Endothelial cell of umbilical vein (primary cell): ENCODE measurements at regions not wholly inside any gene's neighbourhood (a gene's known extent, or its start where the extent isn't known, plus 50 kb on each side); places are given as distances from the start of the nearest gene placed in this dataset.

Experiments
- BruUV-seq: library from RNA; stranded (reverse); fragments of 400-500 nt; replicated peaks from 2 replicates; lab custom pipeline; 2021; lab: Mats Ljungman, UMichigan
- CTCF ChIA-PET: fragments of 300-600, 350-600 bp; sonication (Branson Sonifier 250); formaldehyde crosslinking; loops from one replicate; lab custom pipeline; 2021; ENCODE audit warnings: antibody characterized with exemption, inconsistent platforms; lab: Charles Lee
- POLR2A ChIA-PET: fragments of 300-600, 350-600 bp; sonication (Branson Sonifier 250); formaldehyde crosslinking; loops from one replicate; lab custom pipeline; 2021; ENCODE audit warnings: antibody characterized with exemption, inconsistent platforms; lab: Charles Lee
- DNase-seq: peaks from one replicate; pipeline ENCODE4 v3.0.0-alpha.2; 2011; ENCODE audit warnings: low read depth, low spot score
- FAIRE-seq: peaks from 2 replicates; lab custom pipeline; 2011; peaks lifted over from hg19 to GRCh38; lab: Jason Lieb, UNC
- H2AFZ ChIP-seq: 2 replicates; pipeline ENCODE4 v1.6.0; 2012; ENCODE audit warnings: low read depth, low read length, control low read depth, inconsistent platforms
- H3K27ac ChIP-seq: 2 replicates; pipeline ENCODE4 v1.5.1; 2011; ENCODE audit warnings: low read depth, mild to moderate bottlenecking, control low read depth, low read length, moderate library complexity; ENCODE audit not compliant: insufficient read depth
- H3K27me3 ChIP-seq, 2 experiments: 2 replicates each; pipeline versions ENCODE4 v1.6.0 to v1.6.1; 2011; ENCODE audit warnings: low read length in 2 of 2, mixed read lengths in 1 of 2; ENCODE audit not compliant: control insufficient read depth in 2 of 2, insufficient read depth in 2 of 2
- H3K36me3 ChIP-seq, 2 experiments: 2 replicates in 1 of 2; 3 replicates in 1 of 2; pipeline ENCODE4 v1.5.1; 2011; ENCODE audit warnings: low read length in 2 of 2, mild to moderate bottlenecking in 1 of 2, moderate library complexity in 1 of 2; ENCODE audit not compliant: control insufficient read depth in 2 of 2, insufficient read depth in 2 of 2; ENCODE audit errors: extremely low read depth in 1 of 2
- H3K4me1 ChIP-seq: 3 replicates; pipeline ENCODE4 v1.5.1; 2011; ENCODE audit warnings: mild to moderate bottlenecking, low read length; ENCODE audit not compliant: control insufficient read depth, insufficient read depth; ENCODE audit errors: extremely low read depth
- H3K4me2 ChIP-seq: 2 replicates; pipeline ENCODE4 v1.6.1; 2011; ENCODE audit warnings: low read length, control low read depth, mixed read lengths; ENCODE audit not compliant: insufficient read depth
- H3K4me3 ChIP-seq, 3 experiments: fragments of 200-600 bp in 1 of 3; sonication (generic), shearing (Covaris generic) in 1 of 3; replicated peaks in 1 of 3; 2 replicates each; pipeline ENCODE4 v1.5.1; 2011 to 2016; ENCODE audit warnings: control low read depth in 3 of 3, low read length in 3 of 3, mild to moderate bottlenecking in 2 of 3, inconsistent platforms in 1 of 3, low read depth in 1 of 3, moderate library complexity in 1 of 3; ENCODE audit not compliant: insufficient read depth in 1 of 3
- H3K79me2 ChIP-seq: 2 replicates; pipeline ENCODE4 v1.6.0; 2012; ENCODE audit warnings: low read length, inconsistent platforms; ENCODE audit not compliant: control insufficient read depth, insufficient read depth
- H3K9ac ChIP-seq: replicated peaks from 2 replicates; pipeline ENCODE3; 2011; ENCODE audit warnings: low read length, control low read depth; ENCODE audit not compliant: insufficient read depth; ENCODE audit errors: extremely low read depth
- H3K9me1 ChIP-seq: replicated peaks from 3 replicates; pipeline ENCODE4 v1.6.0; 2011; ENCODE audit warnings: mild to moderate bottlenecking, low read length; ENCODE audit not compliant: control insufficient read depth, insufficient read depth; ENCODE audit errors: extremely low read depth
- H3K9me3 ChIP-seq: replicated peaks from 2 replicates; pipeline ENCODE4 v1.5.1; 2012; ENCODE audit warnings: low read length, inconsistent platforms; ENCODE audit not compliant: control insufficient read depth, insufficient read depth
- H4K20me1 ChIP-seq: replicated peaks from 2 replicates; pipeline ENCODE3; 2011; ENCODE audit warnings: mild to moderate bottlenecking, low read length; ENCODE audit not compliant: control insufficient read depth, insufficient read depth; ENCODE audit errors: extremely low read depth
- EZH2 ChIP-seq: IDR thresholded peaks from 2 replicates; pipeline ENCODE4 v1.6.1; 2012; ENCODE audit warnings: borderline replicate concordance, low read depth, mild to moderate bottlenecking, moderate library complexity, low read length, inconsistent platforms; ENCODE audit not compliant: severe bottlenecking
- FOS ChIP-seq: IDR thresholded peaks from 2 replicates; pipeline ENCODE4 v1.6.1; 2011; ENCODE audit warnings: mild to moderate bottlenecking, low read length, moderate library complexity, borderline replicate concordance; ENCODE audit not compliant: insufficient read depth
- GATA2 ChIP-seq: IDR thresholded peaks from 2 replicates; pipeline ENCODE4 v1.7.0; 2011; ENCODE audit warnings: low read depth, mild to moderate bottlenecking, moderate library complexity, mixed read lengths, low read length; ENCODE audit not compliant: insufficient read length, insufficient read depth
- JUN ChIP-seq: IDR thresholded peaks from 2 replicates; pipeline ENCODE4 v1.6.1; 2011; ENCODE audit warnings: borderline replicate concordance, low read depth; ENCODE audit not compliant: insufficient read length, insufficient read depth
- MAX ChIP-seq: IDR thresholded peaks from 2 replicates; pipeline ENCODE4 v1.6.1; 2011; ENCODE audit not compliant: insufficient read depth, insufficient read length
- MYC ChIP-seq: IDR thresholded peaks from one replicate; pipeline ENCODE4 v1.6.1; 2011; ENCODE audit warnings: mild to moderate bottlenecking, low read depth, low read length
- POLR2A ChIP-seq: IDR thresholded peaks from 2 replicates; pipeline ENCODE4 v1.6.1; 2012; ENCODE audit warnings: low read depth, mild to moderate bottlenecking, control low read depth, low read length
- POLR2AphosphoS5 ChIP-seq: IDR thresholded peaks from 2 replicates; pipeline ENCODE4 v1.6.1; 2012; ENCODE audit warnings: low read depth, mild to moderate bottlenecking, control low read depth, low read length, moderate library complexity; ENCODE audit not compliant: insufficient read depth
- dilution Hi-C: fragments of 300-500 bp; cut with MboI; formaldehyde crosslinking; loops from one replicate; pipeline ENCODE4 v1.15.0; 2019; ENCODE audit warnings: low sequenced_read_pairs; ENCODE audit not compliant: extremely low pct_ligation_motif_present
- intact Hi-C: fragments of 100-400 bp; cut with micrococcal nuclease; formaldehyde crosslinking; loops from one replicate; pipeline ENCODE4 v1.10.0; 2022
- TF ChIP-seq, protein P1 (sequence below), 2 donors: IDR thresholded peaks; 1 replicate in 1 of 2; 2 replicates in 1 of 2; pipeline ENCODE4 v1.5.1; 2011; ENCODE audit warnings: low read length in 2 of 2, mild to moderate bottlenecking in 2 of 2, moderate library complexity in 2 of 2, control low read depth in 1 of 2, inconsistent platforms in 1 of 2, low read depth in 1 of 2; ENCODE audit not compliant: insufficient read depth in 1 of 2; ENCODE audit errors: extremely low read depth in 1 of 2

DNA sequence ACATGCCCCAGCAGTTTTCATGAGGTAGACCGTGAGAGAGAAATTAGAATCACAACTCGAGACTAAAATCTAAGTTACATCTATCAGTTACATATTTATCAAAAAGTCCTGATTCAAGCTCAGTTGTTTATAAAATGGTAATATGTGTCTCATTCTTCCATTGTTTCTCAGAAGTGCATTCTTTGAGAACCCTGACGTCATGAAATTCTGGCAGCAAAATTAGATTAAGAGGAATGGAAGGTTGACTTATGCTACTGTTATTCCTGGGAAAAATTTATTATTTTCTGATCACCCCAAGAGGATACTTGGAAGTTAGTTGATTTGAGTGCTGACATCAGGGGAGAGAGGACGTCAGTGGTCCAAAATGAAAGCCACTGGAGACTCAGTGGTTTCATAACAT lies 1864.8 kb upstream of the LRRTM1 start:
- H3K9me3 ChIP-seq = no peaks in the 10 kb centered on the region
- CTCF ChIA-PET = no interaction called here
- H2AFZ ChIP-seq = no peak overlapping the region
- dilution Hi-C loops (no loop called here), intact Hi-C loops (no loop called here)
- H3K79me2 ChIP-seq = no peaks in the 10 kb centered on the region
- DNase-seq (no peak), FAIRE-seq (no peak)
- H3K4me3 ChIP-seq = no peak overlapping the region
- no peak overlapping the region for H3K4me2 ChIP-seq
- BruUV-seq = no TSS peak
- TF ChIP-seq MYC (no peak), POLR2A (no peak), EZH2 (no peak), MAX (no peak), GATA2 (no peak), POLR2AphosphoS5 (no peak), JUN (no peak), FOS (no peak)
- TF ChIP-seq, protein P1, sequence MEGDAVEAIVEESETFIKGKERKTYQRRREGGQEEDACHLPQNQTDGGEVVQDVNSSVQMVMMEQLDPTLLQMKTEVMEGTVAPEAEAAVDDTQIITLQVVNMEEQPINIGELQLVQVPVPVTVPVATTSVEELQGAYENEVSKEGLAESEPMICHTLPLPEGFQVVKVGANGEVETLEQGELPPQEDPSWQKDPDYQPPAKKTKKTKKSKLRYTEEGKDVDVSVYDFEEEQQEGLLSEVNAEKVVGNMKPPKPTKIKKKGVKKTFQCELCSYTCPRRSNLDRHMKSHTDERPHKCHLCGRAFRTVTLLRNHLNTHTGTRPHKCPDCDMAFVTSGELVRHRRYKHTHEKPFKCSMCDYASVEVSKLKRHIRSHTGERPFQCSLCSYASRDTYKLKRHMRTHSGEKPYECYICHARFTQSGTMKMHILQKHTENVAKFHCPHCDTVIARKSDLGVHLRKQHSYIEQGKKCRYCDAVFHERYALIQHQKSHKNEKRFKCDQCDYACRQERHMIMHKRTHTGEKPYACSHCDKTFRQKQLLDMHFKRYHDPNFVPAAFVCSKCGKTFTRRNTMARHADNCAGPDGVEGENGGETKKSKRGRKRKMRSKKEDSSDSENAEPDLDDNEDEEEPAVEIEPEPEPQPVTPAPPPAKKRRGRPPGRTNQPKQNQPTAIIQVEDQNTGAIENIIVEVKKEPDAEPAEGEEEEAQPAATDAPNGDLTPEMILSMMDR (IDR thresholded peaks at IDR 0.05; ENCODE audit: extremely low read depth in 1 of 2, insufficient read depth in 1 of 2, low read depth in 1 of 2, low read length in 2 of 2) = no peak
- no peaks in the 10 kb centered on the region for H3K9me1 ChIP-seq
- no peaks in the 10 kb centered on the region for H3K27me3 ChIP-seq
- no peak overlapping the region for H3K9ac ChIP-seq
- no peaks in the 10 kb centered on the region for H4K20me1 ChIP-seq
- POLR2A ChIA-PET = no interaction called here
- H3K27ac ChIP-seq = no peak overlapping the region
- no peaks in the 10 kb centered on the region for H3K36me3 ChIP-seq
- H3K4me1 ChIP-seq = no peaks in the 10 kb centered on the region
